ENCODE measurements at regions not wholly inside any gene's neighbourhood (a gene's known extent, or its start where the extent isn't known, plus 50 kb on each side); places are given as distances from the start of the nearest gene placed in this dataset.

- no peak for TF ChIP-seq CTCF (IDR thresholded peaks at IDR 0.05; ENCODE audit: insufficient read depth, low read depth, low read length)
- TF ChIP-seq EZH2 (IDR thresholded peaks at IDR 0.05; ENCODE audit: insufficient read depth, low read length), result no peak
These were observed 230.2 kb upstream of the B3GAT1 start for GRCh38 chr11:134642206-134642605.

Data from astrocyte (in vitro differentiated cells and primary cell).